Stimulated activated effector memory CD8-positive, alpha-beta T cell treated with anti-CD3 and anti-CD28 coated beads, Interleukin-12 subunit alpha, Interleukin-12 subunit beta, amount 100 ng/mL, for 72 hours (primary cell): ENCODE measurements at regions not wholly inside any gene's neighbourhood (a gene's known extent, or its start where the extent isn't known, plus 50 kb on each side); places are given as distances from the start of the nearest gene placed in this dataset.
A peak's percentile ranks its signal among the peaks of the same experiment; 100 is the strongest.

Source experiments
- ATAC-seq: fragments of 150-1000 bp; cut with Tn5 transposase; 2 replicates; pipeline ENCODE4 v1.10.0; 2021
- DNase-seq, 2 donors: peaks; one replicate each; pipeline ENCODE4 v3.0.0; 2021 to 2022; ENCODE audit warnings: low spot score in 2 of 2
- H3K27ac Mint-ChIP-seq: one replicate; pipeline ENCODE4 v1.8.0; 2022; ENCODE audit warnings: mild to moderate bottlenecking, mixed read lengths
- H3K36me3 Mint-ChIP-seq: one replicate; pipeline ENCODE4 v1.8.0; 2022; ENCODE audit warnings: mild to moderate bottlenecking, mixed read lengths
- H3K4me1 Mint-ChIP-seq: one replicate; pipeline ENCODE4 v1.8.0; 2022; ENCODE audit warnings: mixed read lengths
- H3K4me3 Mint-ChIP-seq: one replicate; pipeline ENCODE4 v1.8.0; 2022; ENCODE audit warnings: mild to moderate bottlenecking, mixed read lengths
- H3K9me3 Mint-ChIP-seq: one replicate; pipeline ENCODE4 v1.8.0; 2022; ENCODE audit warnings: mixed read lengths

DNA sequence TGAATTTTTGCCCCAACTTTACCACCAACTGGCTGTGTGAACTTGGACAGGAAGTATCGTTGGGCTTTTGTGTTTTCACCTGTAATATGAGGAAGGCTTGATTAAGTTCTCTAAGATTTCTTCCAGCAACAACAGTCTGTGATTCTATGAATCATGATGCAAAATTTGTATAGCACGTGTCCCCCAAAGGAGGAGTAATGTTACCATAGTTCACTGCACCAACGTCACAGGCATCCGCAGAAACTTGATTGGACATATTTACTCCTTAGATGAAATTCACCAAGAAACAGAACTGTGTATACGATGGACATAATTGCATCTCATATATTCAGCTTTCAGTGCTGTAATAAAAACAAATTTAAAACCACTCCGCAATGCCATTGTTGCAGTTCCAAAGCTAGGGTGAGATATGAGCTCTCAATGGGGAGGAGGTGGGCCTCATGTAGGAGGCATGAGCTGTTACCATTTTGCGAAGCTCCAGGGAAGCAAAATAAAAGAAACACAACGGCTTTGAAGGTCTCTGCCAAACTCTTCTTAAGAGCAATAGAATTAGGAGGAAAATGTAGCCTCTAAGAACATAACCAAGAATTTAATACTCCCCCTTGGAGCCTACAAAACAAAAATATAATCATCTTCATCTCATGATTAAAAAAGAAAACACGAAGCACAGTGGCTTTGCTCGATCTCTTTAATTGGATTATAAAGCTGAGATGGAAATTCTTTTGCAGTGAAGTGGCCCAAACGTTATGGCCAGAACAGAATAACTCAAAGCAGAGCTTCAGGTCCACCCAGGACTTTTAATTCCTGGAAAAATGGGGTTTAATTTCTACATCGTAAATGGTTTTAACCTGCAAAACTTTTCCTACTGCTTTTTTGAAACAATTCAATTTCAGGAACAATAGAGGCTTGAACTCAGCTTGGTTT is 80.7 kb downstream of the CHST2 start:
- ATAC-seq (no peak), DNase-seq (no peak)
- H3K27ac Mint-ChIP-seq = no peak overlapping the region
- H3K36me3 Mint-ChIP-seq = no peaks in the 10 kb centered on the region
- no peaks in the 10 kb centered on the region for H3K9me3 Mint-ChIP-seq
- H3K4me1 Mint-ChIP-seq = no peaks in the 10 kb centered on the region
- no peak overlapping the region for H3K4me3 Mint-ChIP-seq

DNA sequence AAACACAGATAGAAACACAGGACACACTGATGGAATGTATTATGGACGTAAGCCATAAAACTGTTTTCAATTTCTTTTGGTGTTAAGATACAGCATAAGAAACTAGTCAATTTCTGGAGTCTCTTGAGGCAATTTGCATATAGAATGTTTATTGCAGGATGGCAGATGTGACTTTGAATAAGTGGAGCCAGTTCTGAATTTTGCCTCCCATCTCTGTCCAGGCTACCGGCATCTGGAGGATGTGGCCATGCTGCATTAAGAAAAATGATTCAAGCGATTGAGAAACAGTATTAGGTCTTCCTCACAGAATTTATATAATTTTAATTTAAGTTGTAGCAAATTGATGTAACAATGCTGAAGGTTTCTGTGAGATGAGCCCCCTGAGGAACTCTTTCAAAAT is 81.5 kb downstream of the CHST2 start:
- ATAC-seq (no peak), DNase-seq (no peak)
- no peak overlapping the region for H3K27ac Mint-ChIP-seq
- no peaks in the 10 kb centered on the region for H3K36me3 Mint-ChIP-seq
- H3K4me3 Mint-ChIP-seq = no peak overlapping the region
- H3K4me1 Mint-ChIP-seq = no peaks in the 10 kb centered on the region
- H3K9me3 Mint-ChIP-seq = no peaks in the 10 kb centered on the region

GRCh38 chr3:143201870-143202752 is 82.5 kb downstream of the CHST2 start:
- Mint-ChIP-seq H3K27ac (no peak overlapping the region), H3K4me3 (no peak overlapping the region), H3K36me3 (no peaks in the 10 kb centered on the region), H3K4me1 (no peaks in the 10 kb centered on the region), H3K9me3 (no peaks in the 10 kb centered on the region)
- DNase-seq (no peak), ATAC-seq (no peak)

- H3K4me1 Mint-ChIP-seq = no peaks in the 10 kb centered on the region
- no peaks in the 10 kb centered on the region for H3K9me3 Mint-ChIP-seq
- no peak overlapping the region for H3K27ac Mint-ChIP-seq
- H3K4me3 Mint-ChIP-seq = no peak overlapping the region
- H3K36me3 Mint-ChIP-seq = no peaks in the 10 kb centered on the region
- ATAC-seq (no peak), DNase-seq (no peak)
Observed at GRCh38 chr3:143203142-143203541, 83.6 kb downstream of the CHST2 start.

- no peak overlapping the region for H3K27ac Mint-ChIP-seq
- no peaks in the 10 kb centered on the region for H3K36me3 Mint-ChIP-seq
- H3K4me1 Mint-ChIP-seq = no peaks in the 10 kb centered on the region
- ATAC-seq (no peak), DNase-seq (no peak)
- H3K4me3 Mint-ChIP-seq = no peak overlapping the region
- no peaks in the 10 kb centered on the region for H3K9me3 Mint-ChIP-seq
Observed at GRCh38 chr3:143203848-143204247, 84.3 kb downstream of the CHST2 start.

- no peak overlapping the region for H3K4me3 Mint-ChIP-seq
- H3K27ac Mint-ChIP-seq = no peak overlapping the region
- H3K9me3 Mint-ChIP-seq = no peaks in the 10 kb centered on the region
Observed at GRCh38 chr3:143206955-143207337, 87.4 kb downstream of the CHST2 start.

DNA sequence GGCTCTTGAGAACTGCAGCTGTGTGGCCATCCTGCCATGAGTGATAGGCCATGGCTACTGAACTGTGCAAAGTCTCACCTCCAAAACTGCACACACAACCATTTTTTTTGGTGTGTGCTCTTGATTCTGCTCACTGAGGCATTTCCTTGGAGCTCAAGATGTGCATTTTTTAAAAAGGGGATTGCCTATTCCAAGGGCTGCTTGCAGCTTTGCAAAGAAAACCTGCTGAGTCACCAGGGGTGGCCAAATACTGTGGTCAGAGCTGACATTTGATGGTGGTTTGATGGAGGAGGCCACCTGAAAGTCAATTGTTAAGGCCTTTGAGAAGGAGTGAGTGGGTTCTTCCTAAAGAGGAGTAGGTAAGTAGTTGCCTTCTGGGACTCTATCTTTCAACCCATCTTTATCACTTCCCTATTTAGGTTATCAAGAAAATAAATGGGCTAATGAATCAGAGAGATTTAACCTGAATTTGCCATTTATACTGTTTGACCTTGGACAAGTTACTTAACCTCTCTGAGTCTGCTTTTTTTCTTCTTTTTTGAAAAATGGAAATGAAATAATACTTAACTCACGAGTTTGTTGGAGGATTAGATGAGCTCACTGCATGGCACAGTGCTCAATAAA is 87.9 kb downstream of the CHST2 start:
- DNase-seq (no peak), ATAC-seq (peak; percentile 48)
- Mint-ChIP-seq H3K27ac (no peak overlapping the region), H3K4me1 (no peaks in the 10 kb centered on the region), H3K36me3 (no peaks in the 10 kb centered on the region), H3K4me3 (no peak overlapping the region), H3K9me3 (no peaks in the 10 kb centered on the region)

More at GRCh38 chr3:143206955-143207337, 87.4 kb downstream of the CHST2 start:
- DNase-seq (no peak), ATAC-seq (no peak)
- Mint-ChIP-seq H3K36me3 (no peaks in the 10 kb centered on the region), H3K4me1 (no peaks in the 10 kb centered on the region)

- H3K27ac Mint-ChIP-seq = no peak overlapping the region
- DNase-seq (no peak), ATAC-seq (no peak)
- no peaks in the 10 kb centered on the region for H3K36me3 Mint-ChIP-seq
- H3K9me3 Mint-ChIP-seq = no peaks in the 10 kb centered on the region
- no peak overlapping the region for H3K4me3 Mint-ChIP-seq
- H3K4me1 Mint-ChIP-seq = no peaks in the 10 kb centered on the region
Observed at GRCh38 chr3:143208976-143209714, 89.6 kb downstream of the CHST2 start.

DNA sequence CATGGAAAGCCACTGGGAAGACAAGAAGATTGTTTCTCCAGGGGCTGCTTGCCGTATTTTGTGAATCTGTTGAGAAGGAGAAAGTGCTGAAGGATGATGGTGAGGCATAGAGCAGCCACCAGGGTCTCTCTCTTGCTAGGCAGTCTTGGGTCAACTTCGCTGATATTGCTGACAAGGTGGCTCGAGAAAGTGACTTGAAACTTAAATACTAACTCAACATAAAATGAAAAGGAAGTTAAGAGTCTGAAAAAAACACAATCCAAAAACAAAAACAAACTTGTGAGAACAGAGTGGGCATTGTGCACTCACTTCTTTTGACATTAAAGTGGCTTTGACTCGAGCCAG is 90.1 kb downstream of the CHST2 start:
- Mint-ChIP-seq H3K4me3 (no peak overlapping the region), H3K4me1 (no peaks in the 10 kb centered on the region), H3K27ac (no peak overlapping the region), H3K9me3 (no peaks in the 10 kb centered on the region), H3K36me3 (no peaks in the 10 kb centered on the region)
- no peak for ATAC-seq
- no peak for DNase-seq

DNA sequence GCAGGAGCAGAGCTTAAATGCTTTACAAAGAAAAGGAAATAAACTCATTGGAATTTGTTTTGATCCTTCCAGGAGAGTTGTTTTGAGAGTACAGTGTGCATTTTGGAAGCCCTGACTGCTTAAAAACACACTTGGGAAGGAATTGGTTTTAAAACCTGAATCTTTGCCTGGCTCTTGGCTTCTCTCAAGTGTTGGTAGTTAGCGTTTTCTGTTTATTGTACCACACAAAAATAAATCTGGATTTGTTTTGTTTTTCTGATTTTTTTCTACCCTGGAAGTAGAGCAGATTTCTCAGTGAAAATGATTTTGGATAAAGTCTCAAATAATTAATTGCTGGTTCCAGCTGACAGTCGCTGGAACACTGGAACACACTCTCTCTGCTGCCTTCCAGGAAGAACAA is 90.6 kb downstream of the CHST2 start:
- Mint-ChIP-seq H3K4me3 (no peak overlapping the region), H3K4me1 (no peaks in the 10 kb centered on the region), H3K9me3 (no peaks in the 10 kb centered on the region), H3K36me3 (no peaks in the 10 kb centered on the region), H3K27ac (no peak overlapping the region)
- DNase-seq (no peak), ATAC-seq (no peak)

- Mint-ChIP-seq H3K36me3 (no peaks in the 10 kb centered on the region), H3K4me3 (no peak overlapping the region), H3K9me3 (no peaks in the 10 kb centered on the region), H3K27ac (no peak overlapping the region), H3K4me1 (no peaks in the 10 kb centered on the region)
- ATAC-seq = no peak
- DNase-seq = no peak
Observed at GRCh38 chr3:143215059-143215458, 95.5 kb downstream of the CHST2 start.
